ENCODE measurements at regions not wholly inside any gene's neighbourhood (a gene's known extent, or its start where the extent isn't known, plus 50 kb on each side); places are given as distances from the start of the nearest gene placed in this dataset.
A peak's percentile ranks its signal among the peaks of the same experiment; 100 is the strongest.

GRCh38 chr7:31398815-31399214 is 58.3 kb upstream of the NEUROD6 start:
- no peak for DNase-seq

GRCh38 chr7:31407178-31407676 is 66.7 kb upstream of the NEUROD6 start:
- DNase-seq, result no peak

GRCh38 chr7:31408140-31408729 is 67.7 kb upstream of the NEUROD6 start:
- no peak for DNase-seq

- no peak for DNase-seq
These were observed 69.7 kb upstream of the NEUROD6 start for GRCh38 chr7:31410265-31410664.

GRCh38 chr7:31411416-31411815 is 70.9 kb upstream of the NEUROD6 start:
- no peak for DNase-seq

DNA sequence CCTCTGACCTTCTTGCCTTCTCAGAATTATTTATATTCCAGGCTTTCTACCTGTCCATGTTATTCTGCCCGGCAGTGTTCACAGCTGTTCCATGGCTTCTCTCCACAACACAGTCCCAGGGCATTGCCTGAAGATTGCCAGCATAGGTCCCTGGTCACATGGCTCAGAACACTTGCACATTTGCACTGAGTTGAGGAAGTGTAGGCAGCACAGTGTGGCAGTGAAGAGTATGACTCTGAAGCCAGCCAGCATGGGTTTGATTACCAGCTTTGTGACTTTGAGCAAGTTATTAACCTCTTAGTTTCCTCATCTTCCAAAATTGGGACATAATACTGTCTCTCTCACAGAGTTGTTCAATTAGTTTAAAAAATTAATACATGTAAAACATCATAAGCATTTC is 73.2 kb upstream of the NEUROD6 start:
- DNase-seq, result no peak

GRCh38 chr7:31416381-31416870 is 75.9 kb upstream of the NEUROD6 start:
- no peak for DNase-seq

DNA sequence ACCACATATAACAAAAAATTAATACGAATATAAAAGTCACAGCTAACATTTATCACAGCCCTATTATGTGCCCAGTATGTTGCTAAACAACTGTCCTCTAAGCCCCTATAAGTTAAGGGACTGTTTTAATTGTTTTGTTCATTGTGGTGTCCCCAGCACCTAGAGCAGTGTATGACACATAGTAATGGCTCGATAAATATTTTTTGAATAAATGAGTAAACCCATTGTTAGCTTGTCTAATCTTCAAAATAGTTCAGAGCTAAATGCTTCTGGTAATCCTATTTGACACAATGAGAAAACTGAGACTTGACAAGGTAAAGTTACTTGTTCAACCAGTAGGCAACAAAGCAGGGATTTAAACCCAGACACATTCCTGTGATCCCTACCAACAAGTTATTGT is 78.4 kb upstream of the NEUROD6 start:
- DNase-seq, result no peak

DNA sequence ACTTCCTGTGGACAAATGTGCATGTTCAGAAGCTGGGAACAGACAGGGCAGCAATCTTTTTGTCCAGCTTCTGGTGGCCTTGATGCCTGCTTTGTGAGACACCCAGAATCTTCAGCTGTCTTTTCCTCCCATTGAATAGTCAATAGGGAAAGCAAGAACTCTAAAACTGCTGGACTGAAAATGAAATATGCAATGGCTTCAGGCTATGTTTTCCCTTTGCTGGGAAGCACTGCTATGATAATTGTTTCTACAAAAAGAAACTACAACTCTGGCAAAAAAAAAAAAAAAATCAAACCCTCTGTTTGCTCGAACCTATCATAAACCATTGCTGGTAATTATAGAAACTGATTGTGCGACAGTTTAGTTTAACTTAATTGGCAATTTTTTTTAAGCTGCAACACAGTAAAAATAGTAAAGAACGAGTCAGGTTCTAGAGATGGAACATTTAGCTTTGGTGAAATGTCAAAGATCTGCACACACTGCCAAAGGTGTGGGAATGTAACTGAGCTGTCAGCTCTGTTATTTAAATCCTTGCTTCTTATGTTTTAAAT is 79.1 kb upstream of the NEUROD6 start:
- DNase-seq, result no peak

- DNase-seq, result no peak
These were observed 80.4 kb upstream of the NEUROD6 start for GRCh38 chr7:31420948-31421347.

DNA sequence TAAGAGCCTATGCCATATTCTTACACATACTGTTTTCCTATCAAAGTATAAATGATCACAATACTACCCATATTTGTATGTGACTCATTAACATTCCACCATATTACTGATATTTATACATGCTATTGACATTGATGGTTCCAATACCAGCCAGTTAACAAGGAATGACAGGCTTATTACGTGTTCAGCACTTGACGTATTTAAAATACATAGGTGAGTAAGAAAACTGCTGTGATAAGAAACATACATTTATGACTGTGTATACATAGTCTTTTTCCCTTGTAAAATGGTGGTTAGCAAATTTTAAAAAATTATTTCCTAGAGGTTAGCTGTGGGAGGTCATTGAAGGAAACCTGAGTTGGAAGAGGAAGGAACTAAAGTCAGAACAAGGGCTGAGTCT is 81.1 kb upstream of the NEUROD6 start:
- no peak for DNase-seq

DNA sequence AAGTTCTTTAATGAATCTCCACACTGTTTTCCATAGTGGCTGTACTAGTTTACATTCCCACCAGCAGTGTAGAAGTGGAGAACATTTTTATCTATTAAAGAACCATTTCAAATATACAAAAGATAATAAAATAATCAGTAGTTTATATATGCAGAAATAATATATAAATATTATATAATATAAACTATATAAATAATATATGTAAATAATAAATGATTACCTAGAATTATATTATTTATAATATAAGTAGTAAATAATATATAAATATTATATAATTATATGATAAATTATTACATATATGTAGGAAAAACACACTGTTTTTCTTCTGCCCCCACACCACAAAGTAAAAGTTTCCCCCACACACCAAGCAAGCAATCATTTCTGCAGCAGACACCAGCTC is 83.5 kb upstream of the NEUROD6 start:
- no peak for DNase-seq

- no peak for DNase-seq
These were observed 81.7 kb upstream of the ITPRID1 start for GRCh38 chr7:31432176-31432575.

DNA sequence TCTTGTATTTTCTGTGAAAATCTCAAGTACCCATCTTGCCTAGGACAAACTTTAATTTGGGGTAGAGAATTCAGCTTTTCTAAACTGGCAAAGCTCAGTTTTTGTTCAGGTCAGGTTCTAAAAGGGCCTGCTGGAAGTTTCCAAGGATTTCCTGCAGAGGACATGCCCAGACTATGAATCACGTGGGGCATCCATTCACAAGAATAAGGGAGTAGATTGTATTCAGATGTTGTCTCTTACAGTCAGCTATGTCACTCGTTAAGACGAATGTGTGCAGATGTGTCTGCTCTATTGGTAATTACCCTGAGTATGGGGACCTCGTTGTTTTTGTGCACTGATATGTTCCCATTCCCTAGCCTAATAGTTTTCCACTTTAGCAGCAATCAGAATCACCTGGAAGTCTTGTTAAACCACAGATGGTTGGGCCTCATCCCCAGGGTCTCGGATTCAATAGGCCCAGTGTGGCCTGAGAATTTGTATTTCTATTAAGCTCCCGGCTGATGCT is 81.0 kb upstream of the ITPRID1 start:
- peak; percentile 2 for DNase-seq

DNA sequence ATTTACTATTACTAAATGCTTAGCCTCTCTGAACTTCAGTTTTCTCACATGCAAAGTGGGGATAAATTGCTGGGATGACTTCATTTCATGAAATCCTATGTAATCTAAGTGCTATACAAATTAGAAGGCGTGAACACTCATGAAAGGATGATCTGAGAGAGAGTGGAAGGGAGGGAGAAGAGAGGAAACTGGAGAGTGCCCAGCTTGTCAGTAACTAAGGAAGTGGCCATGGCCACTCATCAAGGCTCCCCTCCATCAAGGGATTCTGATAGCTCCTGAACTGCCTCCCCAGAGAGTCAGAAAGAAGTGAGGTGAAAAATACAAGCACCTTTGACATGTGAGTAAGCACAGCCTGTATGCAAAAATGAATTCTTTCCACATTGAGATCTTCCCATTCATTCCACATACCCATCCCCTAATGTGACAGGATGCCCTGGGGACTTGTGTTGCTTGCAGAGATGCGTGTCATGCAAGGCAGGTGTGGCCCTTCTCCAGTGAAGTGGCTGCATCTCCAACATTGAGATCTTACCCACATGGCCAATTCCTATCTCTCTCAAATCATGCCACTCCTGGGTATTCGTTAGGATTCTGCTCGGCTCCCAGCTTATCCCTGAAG is 76.5 kb upstream of the ITPRID1 start:
- DNase-seq, result no peak

DNA sequence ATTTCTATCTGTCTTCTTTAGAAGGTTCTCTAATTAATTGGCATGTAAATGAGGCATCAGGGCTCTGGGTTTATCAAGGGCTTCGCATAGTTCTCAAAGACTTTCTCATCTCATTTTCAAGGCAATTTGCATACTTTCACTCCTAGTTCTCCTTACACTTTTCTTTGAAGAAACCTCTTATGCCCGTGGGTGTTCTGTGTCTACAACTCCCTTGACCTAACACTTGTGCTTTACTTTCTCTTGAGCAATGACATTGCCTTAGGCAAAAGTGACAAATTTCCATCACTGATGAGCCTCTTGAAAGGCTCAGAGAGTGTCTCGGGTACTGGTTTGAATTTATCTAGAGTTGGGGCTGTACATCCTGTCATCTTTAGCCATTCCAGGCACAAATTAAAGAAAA is 74.7 kb upstream of the ITPRID1 start:
- DNase-seq, result no peak

- DNase-seq, result no peak
These were observed 73.4 kb upstream of the ITPRID1 start for GRCh38 chr7:31440511-31440910.

- DNase-seq, result no peak
These were observed 71.3 kb upstream of the ITPRID1 start for GRCh38 chr7:31442626-31443025.

GRCh38 chr7:31443457-31443856 is 70.4 kb upstream of the ITPRID1 start:
- peak; percentile 58 for DNase-seq

DNA sequence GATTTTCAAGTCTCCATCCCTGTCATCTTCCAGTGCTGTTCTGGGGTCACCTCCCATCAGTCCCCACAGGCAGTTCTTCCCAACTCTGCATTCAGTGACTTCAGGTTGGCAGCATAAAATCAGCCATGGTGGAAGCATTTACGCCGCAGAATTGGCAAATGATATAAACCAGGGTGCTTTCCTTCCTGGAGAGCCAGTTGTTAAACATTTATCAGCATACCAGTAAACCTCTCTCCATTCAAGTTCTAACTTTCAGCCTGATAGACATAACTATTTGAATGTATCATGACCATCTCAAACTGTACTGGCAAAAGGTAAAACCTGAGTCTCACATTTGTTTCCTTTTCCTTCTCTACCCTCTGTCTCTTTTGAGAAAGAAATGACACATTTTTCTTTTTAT is 69.7 kb upstream of the ITPRID1 start:
- no peak for DNase-seq

- no peak for DNase-seq
These were observed 68.1 kb upstream of the ITPRID1 start for GRCh38 chr7:31445686-31446355.

DNA sequence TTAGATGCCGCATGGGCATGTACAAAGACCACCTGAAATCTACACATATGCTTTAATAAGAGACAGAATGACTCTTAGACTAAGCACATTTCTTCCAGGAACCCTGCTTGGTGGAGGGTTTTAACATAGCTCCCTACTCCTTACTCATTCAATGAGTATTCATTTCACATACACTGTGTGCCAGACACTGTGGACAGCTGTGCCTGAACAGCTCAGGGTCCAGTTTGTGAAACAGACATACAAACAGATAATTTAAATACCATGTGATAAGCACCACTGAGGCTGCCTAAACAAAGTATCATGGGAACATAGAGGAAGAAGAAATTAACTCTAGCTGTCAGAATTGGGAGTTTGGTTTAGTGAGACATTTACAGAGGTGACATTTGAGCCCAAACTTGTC is 65.2 kb upstream of the ITPRID1 start:
- no peak for DNase-seq

DNA sequence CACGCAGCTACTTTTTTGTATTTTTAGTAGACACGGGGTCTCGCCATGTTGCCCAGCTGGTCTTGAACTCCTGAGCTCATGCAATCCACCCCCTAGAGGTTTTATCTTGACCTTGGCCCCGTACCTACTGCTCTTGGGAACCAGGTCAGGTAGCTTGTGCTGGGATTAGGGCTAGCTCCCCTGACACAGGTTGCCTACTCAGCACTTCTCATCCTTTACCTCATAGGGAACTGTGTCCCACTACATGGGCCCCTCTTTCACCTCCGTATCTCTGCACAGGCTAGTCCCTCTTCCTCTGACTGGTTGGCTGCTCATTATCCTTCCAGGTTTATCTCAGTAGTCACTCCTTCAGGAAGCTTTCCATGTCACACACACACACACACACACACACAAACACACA is 58.0 kb upstream of the ITPRID1 start:
- no peak for DNase-seq

All from dermis blood vessel endothelial cell (primary cell).